NCI-H460 (cell line): ENCODE measurements at regions not wholly inside any gene's neighbourhood (a gene's known extent, or its start where the extent isn't known, plus 50 kb on each side); places are given as distances from the start of the nearest gene placed in this dataset.

ENCODE experiments used
- DNase-seq: peaks from one replicate; pipeline ENCODE4 v3.0.0-alpha.2; 2016; ENCODE audit warnings: low read depth; ENCODE audit errors: extremely low read depth

- no peak for DNase-seq
Measured at GRCh38 chr6:62672989-62673388, 387.0 kb upstream of the KHDRBS2 start.

DNA sequence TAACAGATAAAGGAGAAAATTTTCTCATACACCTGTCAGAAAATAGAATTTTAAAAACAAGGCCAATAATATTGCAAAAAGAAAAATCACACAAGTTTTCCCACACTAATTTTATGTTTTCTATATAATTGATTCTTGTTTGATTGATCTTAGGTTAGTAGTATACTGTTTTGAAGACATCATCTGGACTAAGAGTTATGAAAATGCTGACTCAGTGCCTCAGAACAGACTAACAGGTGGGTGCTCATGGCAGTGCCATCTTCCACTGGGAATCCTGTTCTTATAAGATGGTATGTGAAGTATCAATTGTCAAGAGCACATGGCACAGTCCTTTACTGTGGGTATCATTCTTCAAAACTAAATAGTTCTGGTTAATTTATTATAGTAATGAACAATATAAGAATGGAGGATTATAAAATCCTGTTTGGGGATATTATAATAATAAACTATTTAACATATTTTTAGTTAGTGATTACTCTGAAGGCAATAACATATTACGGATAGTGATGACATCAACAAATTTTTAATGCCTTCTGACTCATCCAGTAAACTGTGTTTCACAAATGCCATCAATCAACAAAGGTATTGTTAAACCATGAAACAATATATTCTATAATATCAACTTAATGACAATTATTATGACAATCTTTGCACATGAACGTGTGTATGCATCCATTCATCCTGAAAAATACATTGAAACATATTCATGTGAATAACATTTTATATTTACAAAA is 384.6 kb upstream of the KHDRBS2 start:
- no peak for DNase-seq

GRCh38 chr6:62669831-62670230 is 383.8 kb upstream of the KHDRBS2 start:
- DNase-seq: no peak

GRCh38 chr6:62652692-62653328 is 366.8 kb upstream of the KHDRBS2 start:
- no peak for DNase-seq

GRCh38 chr6:62645274-62645673 is 359.2 kb upstream of the KHDRBS2 start:
- no peak for DNase-seq

- DNase-seq: no peak
Measured at GRCh38 chr6:62640749-62641148, 354.7 kb upstream of the KHDRBS2 start.

DNA sequence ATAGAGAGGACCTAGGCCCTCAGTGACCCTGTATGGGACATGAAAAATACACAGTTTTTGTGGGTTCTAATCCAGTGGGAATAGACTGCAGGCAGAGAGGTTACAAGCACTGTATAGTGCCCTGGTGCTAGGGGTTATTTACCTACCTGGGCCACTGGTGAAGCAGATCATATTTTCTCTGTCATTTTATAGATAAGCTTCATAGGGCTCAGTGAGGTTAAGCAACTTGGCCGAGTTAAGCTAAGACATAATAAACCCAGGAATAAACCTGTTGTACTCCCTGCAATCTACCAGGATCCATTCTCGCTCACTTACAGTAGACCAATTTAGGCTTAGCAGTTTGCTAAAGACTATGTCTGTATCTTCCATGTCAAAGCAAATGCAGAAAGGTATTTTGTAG is 340.6 kb upstream of the KHDRBS2 start:
- no peak for DNase-seq

- peak; percentile 2 for DNase-seq
Measured at GRCh38 chr6:62623846-62624532, 338.0 kb upstream of the KHDRBS2 start.

- no peak for DNase-seq
Measured at GRCh38 chr6:62615366-62616015, 329.5 kb upstream of the KHDRBS2 start.

DNA sequence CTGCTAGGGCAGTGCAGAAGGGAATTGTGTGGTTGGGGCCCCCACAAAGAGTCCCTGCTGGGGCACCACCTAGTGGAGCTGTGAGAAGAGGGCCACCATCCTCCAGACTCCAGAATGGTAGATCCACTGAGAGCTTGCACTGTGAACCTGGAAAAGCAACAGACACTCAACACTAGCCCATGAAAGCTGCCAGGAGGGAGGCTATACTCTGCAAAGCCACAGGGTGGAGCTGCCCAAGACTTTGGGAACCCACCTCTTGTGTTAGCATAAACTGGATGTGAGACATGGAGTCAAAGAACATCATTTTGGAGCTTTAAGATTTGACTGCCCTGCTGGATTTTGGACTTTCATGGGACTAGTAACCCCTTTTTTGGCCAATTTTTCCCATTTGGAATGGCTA is 328.4 kb upstream of the KHDRBS2 start:
- no peak for DNase-seq

GRCh38 chr6:62613928-62614327 is 327.9 kb upstream of the KHDRBS2 start:
- no peak for DNase-seq

DNA sequence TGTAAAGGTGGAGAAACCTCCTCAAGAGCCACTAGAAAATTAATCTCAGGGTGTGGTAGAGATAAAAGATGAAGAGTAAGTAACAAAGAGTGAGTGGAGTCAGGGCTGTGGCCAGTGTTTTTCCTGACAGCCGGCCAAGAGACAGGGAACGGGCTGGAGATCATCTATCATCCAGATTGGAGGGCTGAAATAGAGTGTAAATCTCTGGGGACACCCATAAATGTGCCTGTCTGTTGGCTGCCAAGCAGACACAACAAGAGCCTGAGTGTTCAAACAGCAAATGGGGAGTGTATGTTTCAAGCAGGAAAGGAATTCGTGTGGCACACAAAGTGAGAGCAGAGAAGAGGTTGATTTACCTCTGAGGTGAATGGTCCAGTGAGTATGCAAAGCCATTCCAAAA is 326.4 kb upstream of the KHDRBS2 start:
- DNase-seq: no peak

GRCh38 chr6:62570372-62570771 is 284.3 kb upstream of the KHDRBS2 start:
- DNase-seq: no peak

DNA sequence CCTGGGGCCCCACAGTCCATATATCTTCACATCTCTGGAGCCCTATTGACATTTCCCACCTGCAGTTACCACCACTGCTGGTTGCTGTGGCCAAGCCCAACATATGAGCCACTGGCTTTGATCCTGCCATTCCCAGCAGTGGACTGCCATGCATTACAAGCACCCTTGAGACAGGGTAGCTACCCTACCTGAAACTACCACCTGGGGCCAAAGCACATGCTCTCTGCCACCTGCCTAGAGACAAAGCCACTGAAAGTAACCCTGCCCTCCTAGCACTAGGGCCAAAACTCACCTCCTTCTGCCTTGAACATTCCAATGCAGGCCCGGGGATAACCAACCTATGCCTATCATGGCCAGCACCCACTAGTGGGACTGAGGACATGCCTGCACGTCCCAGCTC is 255.5 kb upstream of the KHDRBS2 start:
- DNase-seq: no peak

DNA sequence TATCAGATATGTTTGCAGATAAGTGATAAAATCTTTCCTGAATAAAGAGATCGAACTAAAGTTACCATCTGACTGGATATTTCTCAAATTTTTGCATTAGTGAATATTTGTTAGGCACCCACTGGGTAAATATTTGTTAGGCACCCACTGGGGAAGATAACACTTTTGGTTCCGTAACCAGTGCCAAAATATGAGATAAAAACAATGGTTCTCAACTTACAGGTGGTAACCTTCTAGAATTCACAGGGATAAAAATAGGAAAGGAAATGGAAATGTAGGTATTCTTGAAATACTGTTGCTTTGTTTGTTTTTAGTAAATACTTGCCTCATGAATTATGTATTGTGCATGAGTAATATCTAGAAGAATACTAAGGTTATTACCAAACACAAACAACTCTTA is 245.0 kb upstream of the KHDRBS2 start:
- DNase-seq: no peak

DNA sequence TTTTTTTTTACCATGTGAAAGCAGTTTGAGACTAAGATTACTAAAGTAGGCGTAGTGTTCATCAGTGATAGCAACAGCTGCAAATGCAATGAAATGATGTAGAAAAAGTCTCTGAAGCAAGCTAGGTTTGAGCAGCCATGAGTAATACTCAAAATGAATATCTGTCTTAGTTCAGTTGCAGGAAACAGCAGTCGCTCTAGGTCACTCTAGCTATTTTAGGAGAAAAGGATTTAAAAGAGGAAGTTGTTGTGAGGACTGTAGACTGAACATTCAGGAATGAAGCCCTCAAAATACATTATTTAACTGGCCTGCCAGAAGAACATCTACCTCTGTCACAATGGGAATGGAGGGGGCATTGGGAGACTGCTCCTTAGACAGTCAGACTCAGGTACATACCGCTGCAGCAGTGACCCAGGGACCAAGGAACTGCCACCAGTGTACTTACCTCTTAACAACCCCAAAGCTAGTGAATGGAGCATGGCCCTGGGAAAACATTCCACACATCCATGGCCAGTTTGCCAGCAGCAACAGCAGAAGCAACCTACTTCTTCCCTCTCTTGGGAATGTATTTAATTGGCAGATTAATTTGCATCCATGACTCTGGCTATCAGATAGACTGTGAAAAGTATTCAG is 243.0 kb upstream of the KHDRBS2 start:
- DNase-seq: no peak

DNA sequence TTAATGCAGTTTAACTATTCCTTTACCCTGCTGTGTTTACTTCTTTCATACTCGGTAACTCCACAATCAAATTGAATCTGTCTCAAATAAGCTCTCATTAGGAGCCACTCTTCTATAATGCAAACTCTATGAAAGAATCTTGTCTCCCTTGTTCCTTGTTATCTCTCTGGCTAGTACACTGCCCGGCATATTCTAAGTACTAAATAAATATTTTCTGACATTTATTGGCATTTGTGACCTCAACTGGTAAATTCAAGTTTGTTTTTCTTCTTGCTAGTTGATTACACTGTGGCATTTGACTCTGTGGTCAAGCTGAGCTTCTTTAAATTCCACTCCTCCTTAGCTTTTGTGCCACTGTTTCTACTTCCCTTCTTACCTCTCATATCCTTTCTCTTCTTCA is 237.6 kb upstream of the KHDRBS2 start:
- no peak for DNase-seq

GRCh38 chr6:62519574-62519973 is 233.5 kb upstream of the KHDRBS2 start:
- DNase-seq: no peak

GRCh38 chr6:62516291-62517141 is 230.5 kb upstream of the KHDRBS2 start:
- no peak for DNase-seq

- DNase-seq: no peak
Measured at GRCh38 chr6:62492192-62492822, 206.3 kb upstream of the KHDRBS2 start.
